ENCODE measurements at regions not wholly inside any gene's neighbourhood (a gene's known extent, or its start where the extent isn't known, plus 50 kb on each side); places are given as distances from the start of the nearest gene placed in this dataset.

GRCh38 chr2:12164689-12165088, 418.3 kb downstream of the LPIN1 start:
- DNase-seq (ENCODE audit: low read depth in 2 of 2, low spot score in 1 of 2) = no peak

- DNase-seq (ENCODE audit: low read depth in 2 of 2, low spot score in 1 of 2) = no peak
These were observed 421.3 kb downstream of the LPIN1 start for GRCh38 chr2:12167525-12168317.

GRCh38 chr2:12168354-12168753, 421.9 kb downstream of the LPIN1 start:
- DNase-seq (ENCODE audit: low read depth in 2 of 2, low spot score in 1 of 2) = no peak

- no peak for DNase-seq (ENCODE audit: low read depth in 2 of 2, low spot score in 1 of 2)
These were observed 422.5 kb downstream of the LPIN1 start for GRCh38 chr2:12168791-12169388.

- no peak for DNase-seq (ENCODE audit: low read depth in 2 of 2, low spot score in 1 of 2)
These were observed 423.3 kb downstream of the LPIN1 start for GRCh38 chr2:12169721-12170120.

- no peak for DNase-seq (ENCODE audit: low read depth in 2 of 2, low spot score in 1 of 2)
These were observed 423.7 kb downstream of the LPIN1 start for GRCh38 chr2:12170121-12170520.

GRCh38 chr2:12173271-12173942, 427.0 kb downstream of the LPIN1 start:
- no peak for DNase-seq (ENCODE audit: low read depth in 2 of 2, low spot score in 1 of 2)

- DNase-seq (ENCODE audit: low read depth in 2 of 2, low spot score in 1 of 2) = no peak
These were observed 427.5 kb downstream of the LPIN1 start for GRCh38 chr2:12173943-12174340.

- no peak for DNase-seq (ENCODE audit: low read depth in 2 of 2, low spot score in 1 of 2)
These were observed 428.9 kb downstream of the LPIN1 start for GRCh38 chr2:12175323-12175722.

- no peak for DNase-seq (ENCODE audit: low read depth in 2 of 2, low spot score in 1 of 2)
These were observed 430.4 kb downstream of the LPIN1 start for GRCh38 chr2:12176623-12177454.

GRCh38 chr2:12177455-12178288, 431.2 kb downstream of the LPIN1 start:
- DNase-seq (ENCODE audit: low read depth in 2 of 2, low spot score in 1 of 2) = no peak

GRCh38 chr2:12178289-12179080, 432.1 kb downstream of the LPIN1 start:
- no peak for DNase-seq (ENCODE audit: low read depth in 2 of 2, low spot score in 1 of 2)

GRCh38 chr2:12180031-12180430, 433.6 kb downstream of the LPIN1 start:
- DNase-seq (ENCODE audit: low read depth in 2 of 2, low spot score in 1 of 2) = no peak

- no peak for DNase-seq (ENCODE audit: low read depth in 2 of 2, low spot score in 1 of 2)
These were observed 436.7 kb downstream of the LPIN1 start for GRCh38 chr2:12183032-12183645.

GRCh38 chr2:12192762-12193161, 446.3 kb downstream of the LPIN1 start:
- no peak for DNase-seq (ENCODE audit: low read depth in 2 of 2, low spot score in 1 of 2)

GRCh38 chr2:12194968-12195367, 448.5 kb downstream of the LPIN1 start:
- no peak for DNase-seq (ENCODE audit: low read depth in 2 of 2, low spot score in 1 of 2)

GRCh38 chr2:12196495-12196894, 450.1 kb downstream of the LPIN1 start:
- no peak for DNase-seq (ENCODE audit: low read depth in 2 of 2, low spot score in 1 of 2)

- no peak for DNase-seq (ENCODE audit: low read depth in 2 of 2, low spot score in 1 of 2)
These were observed 450.7 kb downstream of the LPIN1 start for GRCh38 chr2:12197133-12197532.

- DNase-seq (ENCODE audit: low read depth in 2 of 2, low spot score in 1 of 2) = no peak
These were observed 453.2 kb downstream of the LPIN1 start for GRCh38 chr2:12199491-12200211.
